Hepatocyte (in vitro differentiated cells): ENCODE measurements at regions not wholly inside any gene's neighbourhood (a gene's known extent, or its start where the extent isn't known, plus 50 kb on each side); places are given as distances from the start of the nearest gene placed in this dataset.

Experiments
- EZH2 ChIP-seq: fragments of 200-600 bp; sonication (generic); IDR thresholded peaks from 2 replicates; pipeline ENCODE4 v1.6.1; 2016; ENCODE audit warnings: antibody characterized with exemption, mild to moderate bottlenecking, borderline replicate concordance
- EZH2phosphoT487 ChIP-seq: fragments of 200-600 bp; sonication (generic); IDR thresholded peaks from one replicate; pipeline ENCODE4 v1.6.1; 2018; ENCODE audit warnings: antibody characterized with exemption, mild to moderate bottlenecking, low read depth, moderate library complexity; ENCODE audit not compliant: unreplicated experiment, severe bottlenecking
- TF ChIP-seq, protein P1 (sequence below): fragments of 200-600 bp; sonication (generic); IDR thresholded peaks from 2 replicates; pipeline ENCODE4 v1.5.1; 2016; ENCODE audit warnings: antibody characterized with exemption, mild to moderate bottlenecking; ENCODE audit not compliant: poor library complexity

GRCh38 chr11:23897453-23898286, 599.2 kb upstream of the LUZP2 start:
- TF ChIP-seq, protein P1, sequence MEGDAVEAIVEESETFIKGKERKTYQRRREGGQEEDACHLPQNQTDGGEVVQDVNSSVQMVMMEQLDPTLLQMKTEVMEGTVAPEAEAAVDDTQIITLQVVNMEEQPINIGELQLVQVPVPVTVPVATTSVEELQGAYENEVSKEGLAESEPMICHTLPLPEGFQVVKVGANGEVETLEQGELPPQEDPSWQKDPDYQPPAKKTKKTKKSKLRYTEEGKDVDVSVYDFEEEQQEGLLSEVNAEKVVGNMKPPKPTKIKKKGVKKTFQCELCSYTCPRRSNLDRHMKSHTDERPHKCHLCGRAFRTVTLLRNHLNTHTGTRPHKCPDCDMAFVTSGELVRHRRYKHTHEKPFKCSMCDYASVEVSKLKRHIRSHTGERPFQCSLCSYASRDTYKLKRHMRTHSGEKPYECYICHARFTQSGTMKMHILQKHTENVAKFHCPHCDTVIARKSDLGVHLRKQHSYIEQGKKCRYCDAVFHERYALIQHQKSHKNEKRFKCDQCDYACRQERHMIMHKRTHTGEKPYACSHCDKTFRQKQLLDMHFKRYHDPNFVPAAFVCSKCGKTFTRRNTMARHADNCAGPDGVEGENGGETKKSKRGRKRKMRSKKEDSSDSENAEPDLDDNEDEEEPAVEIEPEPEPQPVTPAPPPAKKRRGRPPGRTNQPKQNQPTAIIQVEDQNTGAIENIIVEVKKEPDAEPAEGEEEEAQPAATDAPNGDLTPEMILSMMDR: no peak
- TF ChIP-seq EZH2phosphoT487: no peak
- no peak for TF ChIP-seq EZH2
